Testis (tissue), 2 donors: ENCODE measurements at regions not wholly inside any gene's neighbourhood (a gene's known extent, or its start where the extent isn't known, plus 50 kb on each side); places are given as distances from the start of the nearest gene placed in this dataset.
A peak's percentile ranks its signal among the peaks of the same experiment; 100 is the strongest.

Source experiments
- DNase-seq: peaks from one replicate; pipeline ENCODE4 v3.0.0-alpha.2; 2019
- H3K27ac ChIP-seq, 2 donors: fragments of 200-600 bp; sonication (generic); one replicate each; pipeline ENCODE4 v1.5.1; 2019
- H3K27me3 ChIP-seq: fragments of 200-600 bp; sonication (generic); one replicate; pipeline ENCODE4 v1.5.1; 2019
- H3K36me3 ChIP-seq: fragments of 200-600 bp; sonication (generic); one replicate; pipeline ENCODE4 v1.5.1; 2017; ENCODE audit warnings: low read depth; ENCODE audit errors: missing control alignments
- H3K4me1 ChIP-seq: fragments of 200-600 bp; sonication (generic); one replicate; pipeline ENCODE4 v1.5.1; 2019
- H3K4me3 ChIP-seq, 2 donors: fragments of 200-600 bp; sonication (generic); one replicate each; pipeline ENCODE4 v1.5.1; 2017 to 2019
- H3K9me3 ChIP-seq: fragments of 200-600 bp; sonication (generic); one replicate; pipeline ENCODE4 v1.5.1; 2017
- POLR2A ChIP-seq: fragments of 450-650 bp; IDR thresholded peaks from one replicate; pipeline ENCODE4 v1.6.1; 2017; ENCODE audit warnings: antibody characterized with exemption, mild to moderate bottlenecking, moderate library complexity
- WGBS, 2 donors: methylation state at CpG; one replicate each; pipeline ENCODE4 v1.1.5; 2018; 5-methylcytosine and 5-hydroxymethylcytosine counted together
- intact Hi-C: fragments of 100-400 bp; cut with DNase I; formaldehyde crosslinking; loops from one replicate; pipeline ENCODE4 v1.15.1; 2023; ENCODE audit warnings: low total_unique reads
- TF ChIP-seq, protein P1 (sequence below), 3 experiments: fragments of 450-650 bp in 2 of 3; fragments of 200-600 bp in 1 of 3; sonication (generic) in 1 of 3; IDR thresholded peaks; one replicate each; pipeline ENCODE4 v1.5.1; 2016 to 2019; ENCODE audit warnings: antibody characterized with exemption in 3 of 3, mild to moderate bottlenecking in 2 of 3, moderate library complexity in 1 of 3

DNA sequence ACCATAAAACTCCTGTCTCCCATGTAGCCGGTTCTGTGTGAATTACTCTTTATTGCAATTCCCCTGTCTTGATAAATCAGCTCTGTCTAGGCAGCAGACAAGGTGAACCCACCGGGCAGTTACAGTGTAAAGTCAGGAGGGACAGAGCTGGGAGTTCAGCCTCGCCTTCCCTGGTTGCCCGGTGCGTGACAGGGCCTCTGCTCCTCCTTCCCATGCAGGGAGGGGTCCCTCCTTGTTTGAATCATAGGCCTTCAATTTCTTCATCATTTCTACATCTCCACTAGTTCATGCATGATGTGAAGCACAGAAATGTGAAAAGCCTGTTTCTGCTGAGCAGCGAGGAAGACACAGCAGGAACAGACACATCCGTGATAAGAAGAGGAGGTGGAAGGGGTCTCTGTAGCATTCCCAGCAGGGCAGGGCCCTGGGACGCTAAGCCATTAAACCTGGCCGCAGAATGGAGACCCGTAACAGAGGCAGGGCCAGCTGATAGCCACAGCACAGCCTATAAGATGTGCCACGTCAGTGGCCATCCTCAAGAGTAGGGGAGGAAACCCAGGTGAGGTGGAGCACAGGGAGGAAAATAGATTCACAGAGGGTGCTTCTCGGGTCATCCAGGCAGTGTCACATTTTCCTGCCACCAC lies 106.7 kb upstream of the CST7 start:
- H3K27ac ChIP-seq = no peak overlapping the region
- DNase-seq = no peak
- no peak for TF ChIP-seq POLR2A
- TF ChIP-seq, protein P1, sequence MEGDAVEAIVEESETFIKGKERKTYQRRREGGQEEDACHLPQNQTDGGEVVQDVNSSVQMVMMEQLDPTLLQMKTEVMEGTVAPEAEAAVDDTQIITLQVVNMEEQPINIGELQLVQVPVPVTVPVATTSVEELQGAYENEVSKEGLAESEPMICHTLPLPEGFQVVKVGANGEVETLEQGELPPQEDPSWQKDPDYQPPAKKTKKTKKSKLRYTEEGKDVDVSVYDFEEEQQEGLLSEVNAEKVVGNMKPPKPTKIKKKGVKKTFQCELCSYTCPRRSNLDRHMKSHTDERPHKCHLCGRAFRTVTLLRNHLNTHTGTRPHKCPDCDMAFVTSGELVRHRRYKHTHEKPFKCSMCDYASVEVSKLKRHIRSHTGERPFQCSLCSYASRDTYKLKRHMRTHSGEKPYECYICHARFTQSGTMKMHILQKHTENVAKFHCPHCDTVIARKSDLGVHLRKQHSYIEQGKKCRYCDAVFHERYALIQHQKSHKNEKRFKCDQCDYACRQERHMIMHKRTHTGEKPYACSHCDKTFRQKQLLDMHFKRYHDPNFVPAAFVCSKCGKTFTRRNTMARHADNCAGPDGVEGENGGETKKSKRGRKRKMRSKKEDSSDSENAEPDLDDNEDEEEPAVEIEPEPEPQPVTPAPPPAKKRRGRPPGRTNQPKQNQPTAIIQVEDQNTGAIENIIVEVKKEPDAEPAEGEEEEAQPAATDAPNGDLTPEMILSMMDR (IDR thresholded peaks at IDR 0.05) = no peak
- H3K4me1 ChIP-seq = no peaks in the 10 kb centered on the region
- H3K4me3 ChIP-seq = no peak overlapping the region
- no peaks in the 10 kb centered on the region for H3K9me3 ChIP-seq
- H3K36me3 ChIP-seq = no peaks in the 10 kb centered on the region
- intact Hi-C loops = no loop called here
- H3K27me3 ChIP-seq = no peaks in the 10 kb centered on the region
- 69 to 77% methylated on average over 12 of the region's 12 CpGs for WGBS, 2 donors

DNA sequence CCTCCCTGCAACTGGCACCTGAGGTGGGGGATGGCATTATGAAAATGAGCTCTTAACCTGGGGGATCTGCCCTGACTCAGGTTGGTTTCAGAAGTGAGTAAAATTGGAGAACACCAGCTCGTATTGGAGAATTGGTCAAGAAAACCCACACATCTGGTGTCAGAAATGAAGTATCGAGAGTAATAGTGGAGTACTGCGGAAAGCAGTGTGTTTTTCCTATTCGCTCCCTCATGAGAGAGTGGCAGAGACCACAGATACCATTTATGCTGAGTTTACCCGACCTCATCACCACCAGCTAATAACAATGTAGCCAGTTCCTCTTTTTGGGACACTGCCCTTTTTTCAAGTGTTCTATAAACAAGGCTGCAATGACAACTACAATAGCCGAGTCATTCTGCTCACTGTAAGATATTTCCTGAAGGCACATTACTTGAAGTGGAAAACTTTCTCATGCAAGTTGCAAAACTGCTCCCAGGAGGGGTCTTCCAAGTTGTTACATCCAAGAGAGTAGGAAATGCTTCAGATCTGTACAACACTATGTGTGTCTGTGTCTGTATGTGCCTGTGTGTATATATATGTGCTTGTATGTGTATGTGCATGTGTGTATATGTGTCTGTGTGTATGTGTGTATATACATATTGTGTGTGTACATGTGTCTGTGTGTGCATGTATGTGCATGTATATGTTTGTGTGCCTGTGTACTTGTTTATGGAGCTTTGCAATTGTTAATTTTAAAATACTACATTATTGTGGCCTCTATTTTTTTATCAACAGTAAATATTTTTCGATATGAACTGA lies 106.0 kb upstream of the CST7 start:
- TF ChIP-seq, protein P1 (IDR thresholded peaks at IDR 0.05) = no peak
- no peak for TF ChIP-seq POLR2A
- WGBS, 2 donors = 54 to 77% methylated on average over 7 of the region's 7 CpGs
- intact Hi-C loops = no loop called here
- DNase-seq = peak; percentile 67
- no peaks in the 10 kb centered on the region for H3K27me3 ChIP-seq
- H3K4me3 ChIP-seq = no peak overlapping the region
- H3K36me3 ChIP-seq = no peaks in the 10 kb centered on the region
- H3K27ac ChIP-seq = no peak overlapping the region
- H3K4me1 ChIP-seq = no peaks in the 10 kb centered on the region
- no peaks in the 10 kb centered on the region for H3K9me3 ChIP-seq

DNA sequence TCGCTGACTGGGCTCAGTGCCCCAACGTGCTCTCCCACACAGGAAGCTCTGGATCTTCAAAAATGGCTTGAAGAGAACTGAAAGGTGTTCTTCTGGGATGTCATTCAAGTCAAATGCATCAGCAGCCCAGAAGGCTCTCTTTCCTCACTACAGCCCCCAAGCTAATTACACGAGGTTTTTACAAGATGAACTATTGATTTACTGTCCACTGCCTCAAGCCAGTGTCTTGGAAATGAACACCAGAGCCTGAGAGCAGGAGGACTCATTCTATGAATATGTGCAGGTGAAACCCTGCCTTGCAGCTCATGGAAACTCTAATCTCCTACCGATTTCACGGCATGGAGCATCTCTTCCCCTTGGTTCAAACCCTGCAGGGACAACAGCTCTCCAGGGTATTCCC lies 98.9 kb upstream of the CST7 start:
- 82 to 85% methylated on average over 5 of the region's 5 CpGs for WGBS, 2 donors
- Histone ChIP-seq H3K4me1 (no peaks in the 10 kb centered on the region), H3K4me3 (no peak overlapping the region), H3K9me3 (no peaks in the 10 kb centered on the region), H3K27ac (no peak overlapping the region), H3K27me3 (no peaks in the 10 kb centered on the region), H3K36me3 (no peaks in the 10 kb centered on the region)
- TF ChIP-seq, protein P1 (IDR thresholded peaks at IDR 0.05) = no peak
- no peak for TF ChIP-seq POLR2A
- no peak for DNase-seq
- intact Hi-C loops = no loop called here

GRCh38 chr20:24851346-24852019 lies 97.6 kb upstream of the CST7 start:
- TF ChIP-seq, protein P1 (IDR thresholded peaks at IDR 0.05) = no peak
- TF ChIP-seq POLR2A = no peak
- H3K27me3 ChIP-seq = no peaks in the 10 kb centered on the region
- no peaks in the 10 kb centered on the region for H3K36me3 ChIP-seq
- no peak overlapping the region for H3K4me3 ChIP-seq
- no peak for DNase-seq
- H3K4me1 ChIP-seq = no peaks in the 10 kb centered on the region
- WGBS, 2 donors = 83 to 88% methylated on average over 3 of the region's 3 CpGs
- no peaks in the 10 kb centered on the region for H3K9me3 ChIP-seq
- no peak overlapping the region for H3K27ac ChIP-seq
- intact Hi-C loops = no loop called here
